HL-60 (cell line): ENCODE measurements at regions not wholly inside any gene's neighbourhood (a gene's known extent, or its start where the extent isn't known, plus 50 kb on each side); places are given as distances from the start of the nearest gene placed in this dataset.

Source experiments
- DNase-seq, 2 experiments: peaks; one replicate each; pipeline ENCODE4 v3.0.0-alpha.2; 2010 to 2020; ENCODE audit warnings: low read depth in 1 of 2, low spot score in 1 of 2
- H3K27ac ChIP-seq: fragments of 250-450 bp; sonication (Bioruptor Pico); replicated peaks from 2 replicates; pipeline ENCODE4 v1.5.1; 2020; ENCODE audit warnings: mild to moderate bottlenecking, moderate library complexity
- H3K27me3 ChIP-seq: fragments of 250-450 bp; sonication (Bioruptor Pico); 2 replicates; pipeline ENCODE4 v1.5.1; 2021; ENCODE audit warnings: mild to moderate bottlenecking, moderate library complexity; ENCODE audit not compliant: insufficient read depth, poor library complexity, severe bottlenecking
- H3K4me3 ChIP-seq: replicated peaks from 2 replicates; pipeline ENCODE4 v1.5.1; 2011; ENCODE audit warnings: mild to moderate bottlenecking, control low read depth, low read length; ENCODE audit not compliant: insufficient read depth
- GABPA ChIP-seq: IDR thresholded peaks from 2 replicates; pipeline ENCODE4 v1.6.1; 2012; ENCODE audit warnings: low read depth
- POLR2AphosphoS5 ChIP-seq: IDR thresholded peaks from 2 replicates; pipeline ENCODE4 v1.6.1; 2012; ENCODE audit warnings: low read depth
- SPI1 ChIP-seq: IDR thresholded peaks from 2 replicates; pipeline ENCODE4 v1.6.1; 2012; ENCODE audit warnings: low read depth, mild to moderate bottlenecking, borderline replicate concordance
- TF ChIP-seq, protein P1 (sequence below): IDR thresholded peaks from one replicate; pipeline ENCODE4 v1.5.1; 2011; ENCODE audit warnings: low read length, control low read depth, inconsistent platforms; ENCODE audit not compliant: insufficient read depth
- TF ChIP-seq, protein P2 (sequence below): IDR thresholded peaks from 2 replicates; pipeline ENCODE4 v1.6.1; 2012; ENCODE audit warnings: low read depth; ENCODE audit not compliant: insufficient replicate concordance

DNA sequence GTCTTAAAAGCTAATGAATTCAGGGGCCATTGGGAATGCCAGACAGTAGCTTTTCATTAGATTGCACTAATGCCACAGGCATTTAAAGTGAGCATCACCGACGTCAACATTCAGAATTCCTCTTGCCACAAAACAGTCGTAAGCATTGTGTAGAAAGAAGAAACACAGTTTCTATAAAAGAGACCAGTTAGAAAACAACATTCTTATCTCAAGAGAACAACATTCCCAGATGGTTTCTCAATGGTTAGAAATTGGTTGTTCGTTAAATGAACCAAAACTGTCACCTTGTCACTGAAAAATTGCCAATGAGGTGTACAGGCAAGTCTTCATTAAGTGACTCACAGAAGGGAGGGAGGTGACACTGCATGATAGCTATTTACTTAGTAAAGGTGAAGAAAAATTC lies 401.6 kb upstream of the PRR16 start:
- Histone ChIP-seq H3K4me3 (no peak overlapping the region), H3K27me3 (no peaks in the 10 kb centered on the region), H3K27ac (no peak overlapping the region)
- no peak for DNase-seq
- TF ChIP-seq POLR2AphosphoS5 (no peak), SPI1 (no peak), GABPA (no peak)
- TF ChIP-seq, protein P1, sequence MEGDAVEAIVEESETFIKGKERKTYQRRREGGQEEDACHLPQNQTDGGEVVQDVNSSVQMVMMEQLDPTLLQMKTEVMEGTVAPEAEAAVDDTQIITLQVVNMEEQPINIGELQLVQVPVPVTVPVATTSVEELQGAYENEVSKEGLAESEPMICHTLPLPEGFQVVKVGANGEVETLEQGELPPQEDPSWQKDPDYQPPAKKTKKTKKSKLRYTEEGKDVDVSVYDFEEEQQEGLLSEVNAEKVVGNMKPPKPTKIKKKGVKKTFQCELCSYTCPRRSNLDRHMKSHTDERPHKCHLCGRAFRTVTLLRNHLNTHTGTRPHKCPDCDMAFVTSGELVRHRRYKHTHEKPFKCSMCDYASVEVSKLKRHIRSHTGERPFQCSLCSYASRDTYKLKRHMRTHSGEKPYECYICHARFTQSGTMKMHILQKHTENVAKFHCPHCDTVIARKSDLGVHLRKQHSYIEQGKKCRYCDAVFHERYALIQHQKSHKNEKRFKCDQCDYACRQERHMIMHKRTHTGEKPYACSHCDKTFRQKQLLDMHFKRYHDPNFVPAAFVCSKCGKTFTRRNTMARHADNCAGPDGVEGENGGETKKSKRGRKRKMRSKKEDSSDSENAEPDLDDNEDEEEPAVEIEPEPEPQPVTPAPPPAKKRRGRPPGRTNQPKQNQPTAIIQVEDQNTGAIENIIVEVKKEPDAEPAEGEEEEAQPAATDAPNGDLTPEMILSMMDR, result no peak
- TF ChIP-seq, protein P2, sequence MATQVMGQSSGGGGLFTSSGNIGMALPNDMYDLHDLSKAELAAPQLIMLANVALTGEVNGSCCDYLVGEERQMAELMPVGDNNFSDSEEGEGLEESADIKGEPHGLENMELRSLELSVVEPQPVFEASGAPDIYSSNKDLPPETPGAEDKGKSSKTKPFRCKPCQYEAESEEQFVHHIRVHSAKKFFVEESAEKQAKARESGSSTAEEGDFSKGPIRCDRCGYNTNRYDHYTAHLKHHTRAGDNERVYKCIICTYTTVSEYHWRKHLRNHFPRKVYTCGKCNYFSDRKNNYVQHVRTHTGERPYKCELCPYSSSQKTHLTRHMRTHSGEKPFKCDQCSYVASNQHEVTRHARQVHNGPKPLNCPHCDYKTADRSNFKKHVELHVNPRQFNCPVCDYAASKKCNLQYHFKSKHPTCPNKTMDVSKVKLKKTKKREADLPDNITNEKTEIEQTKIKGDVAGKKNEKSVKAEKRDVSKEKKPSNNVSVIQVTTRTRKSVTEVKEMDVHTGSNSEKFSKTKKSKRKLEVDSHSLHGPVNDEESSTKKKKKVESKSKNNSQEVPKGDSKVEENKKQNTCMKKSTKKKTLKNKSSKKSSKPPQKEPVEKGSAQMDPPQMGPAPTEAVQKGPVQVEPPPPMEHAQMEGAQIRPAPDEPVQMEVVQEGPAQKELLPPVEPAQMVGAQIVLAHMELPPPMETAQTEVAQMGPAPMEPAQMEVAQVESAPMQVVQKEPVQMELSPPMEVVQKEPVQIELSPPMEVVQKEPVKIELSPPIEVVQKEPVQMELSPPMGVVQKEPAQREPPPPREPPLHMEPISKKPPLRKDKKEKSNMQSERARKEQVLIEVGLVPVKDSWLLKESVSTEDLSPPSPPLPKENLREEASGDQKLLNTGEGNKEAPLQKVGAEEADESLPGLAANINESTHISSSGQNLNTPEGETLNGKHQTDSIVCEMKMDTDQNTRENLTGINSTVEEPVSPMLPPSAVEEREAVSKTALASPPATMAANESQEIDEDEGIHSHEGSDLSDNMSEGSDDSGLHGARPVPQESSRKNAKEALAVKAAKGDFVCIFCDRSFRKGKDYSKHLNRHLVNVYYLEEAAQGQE, result no peak

DNA sequence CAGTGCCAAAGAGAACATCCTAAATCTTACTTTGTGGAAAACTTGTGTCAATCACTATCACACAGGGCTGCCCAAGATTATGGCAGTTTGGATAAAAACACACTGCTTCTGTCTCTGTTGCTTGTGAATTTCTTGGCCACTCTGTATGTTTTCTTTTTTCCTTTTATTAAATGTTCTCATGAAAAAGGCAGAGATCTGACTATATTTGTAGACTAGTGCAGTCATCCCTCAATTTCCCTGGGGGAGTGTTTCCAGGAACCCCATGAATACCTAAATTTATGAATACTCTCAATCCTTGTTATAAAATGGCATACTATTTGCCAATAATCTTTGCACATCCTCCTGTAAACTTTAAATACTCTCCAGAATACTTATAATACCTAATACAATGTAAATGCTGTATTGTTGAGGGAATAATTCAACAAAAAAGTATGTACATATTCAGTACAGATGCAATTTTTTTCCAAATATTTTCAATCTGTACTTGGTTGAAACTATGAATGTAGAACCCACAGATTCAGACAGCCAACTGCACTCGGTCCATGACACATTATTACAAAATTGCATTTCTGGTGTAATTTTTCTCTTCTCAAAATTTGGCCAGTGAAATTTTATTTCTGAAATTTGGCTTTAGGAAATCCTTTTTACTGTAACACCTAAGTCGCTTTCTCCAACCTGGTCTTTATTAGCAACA lies 391.9 kb upstream of the PRR16 start:
- no peak for DNase-seq
- no peaks in the 10 kb centered on the region for H3K27me3 ChIP-seq
- no peak overlapping the region for H3K27ac ChIP-seq
- TF ChIP-seq POLR2AphosphoS5 (no peak), SPI1 (no peak), GABPA (no peak)
- TF ChIP-seq, protein P1, result no peak
- TF ChIP-seq, protein P2, result no peak
- H3K4me3 ChIP-seq, result no peak overlapping the region

DNA sequence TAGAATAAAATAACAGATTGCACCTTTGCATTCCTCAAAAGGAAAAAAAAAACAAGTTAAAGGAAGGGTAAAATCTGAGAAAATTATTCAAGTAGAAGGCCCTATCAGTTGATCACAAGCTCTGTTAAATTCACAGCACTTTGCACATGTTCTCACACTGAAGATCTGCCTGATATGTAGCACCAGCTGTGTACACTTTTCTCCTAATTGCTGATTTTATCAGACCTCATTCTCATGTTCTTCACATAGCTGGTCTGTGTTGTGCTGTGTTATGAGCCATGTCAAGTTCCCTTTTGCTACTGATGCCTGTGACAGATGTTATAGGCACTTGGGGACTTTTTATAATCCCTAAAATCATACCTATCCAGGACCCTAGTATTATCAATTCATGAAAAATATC lies 390.4 kb upstream of the PRR16 start:
- no peak for DNase-seq
- Histone ChIP-seq H3K27me3 (no peaks in the 10 kb centered on the region), H3K4me3 (no peak overlapping the region), H3K27ac (no peak overlapping the region)
- TF ChIP-seq, protein P1, result no peak
- TF ChIP-seq, protein P2, result no peak
- TF ChIP-seq GABPA (no peak), POLR2AphosphoS5 (no peak), SPI1 (no peak)
